22Rv1 (cell line): ENCODE measurements at regions not wholly inside any gene's neighbourhood (a gene's known extent, or its start where the extent isn't known, plus 50 kb on each side); places are given as distances from the start of the nearest gene placed in this dataset.
"Not testable (repeated sequence)": the region's sequence is repeated elsewhere in the genome, so short reads cannot be mapped to it uniquely, and the experiment has no call there.

ENCODE experiments used
- H3K27ac ChIP-seq: fragments of 450-650 bp; 2 replicates; pipeline ENCODE4 v1.5.1; 2017
- CTCF ChIP-seq: fragments of 450-650 bp; IDR thresholded peaks from 2 replicates; pipeline ENCODE4 v1.5.1; 2017; ENCODE audit warnings: mild to moderate bottlenecking
- ZFX ChIP-seq: fragments of 450-650 bp; IDR thresholded peaks from 2 replicates; pipeline ENCODE4 v1.6.1; 2017; ENCODE audit warnings: antibody characterized with exemption, borderline replicate concordance

GRCh38 chr1:9441451-9442133, 97.7 kb upstream of the SLC25A33 start:
- TF ChIP-seq CTCF (no peak), ZFX (no peak)
- H3K27ac ChIP-seq, result no peak overlapping the region

GRCh38 chr1:9442278-9442846, 96.9 kb upstream of the SLC25A33 start:
- TF ChIP-seq ZFX, result no peak
- TF ChIP-seq CTCF, result no peak
- no peak overlapping the region for H3K27ac ChIP-seq

GRCh38 chr1:9442986-9443385, 96.3 kb upstream of the SLC25A33 start:
- no peak for TF ChIP-seq ZFX
- TF ChIP-seq CTCF, result no peak
- H3K27ac ChIP-seq, result no peak overlapping the region

- no peak overlapping the region for H3K27ac ChIP-seq
- TF ChIP-seq ZFX (no peak), CTCF (no peak)
Measured at GRCh38 chr1:9443913-9444445, 95.3 kb upstream of the SLC25A33 start.

GRCh38 chr1:9444532-9444931, 94.7 kb upstream of the SLC25A33 start:
- no peak for TF ChIP-seq ZFX
- H3K27ac ChIP-seq, result no peak overlapping the region

GRCh38 chr1:9445081-9445480, 94.2 kb upstream of the SLC25A33 start:
- not testable (repeated sequence) for H3K27ac ChIP-seq

GRCh38 chr1:9447215-9447960, 91.9 kb upstream of the SLC25A33 start:
- H3K27ac ChIP-seq, result no peak overlapping the region
- TF ChIP-seq CTCF, result no peak
- no peak for TF ChIP-seq ZFX
